ENCODE measurements at regions not wholly inside any gene's neighbourhood (a gene's known extent, or its start where the extent isn't known, plus 50 kb on each side); places are given as distances from the start of the nearest gene placed in this dataset.
"Not testable (repeated sequence)": the region's sequence is repeated elsewhere in the genome, so short reads cannot be mapped to it uniquely, and the experiment has no call there.

DNA sequence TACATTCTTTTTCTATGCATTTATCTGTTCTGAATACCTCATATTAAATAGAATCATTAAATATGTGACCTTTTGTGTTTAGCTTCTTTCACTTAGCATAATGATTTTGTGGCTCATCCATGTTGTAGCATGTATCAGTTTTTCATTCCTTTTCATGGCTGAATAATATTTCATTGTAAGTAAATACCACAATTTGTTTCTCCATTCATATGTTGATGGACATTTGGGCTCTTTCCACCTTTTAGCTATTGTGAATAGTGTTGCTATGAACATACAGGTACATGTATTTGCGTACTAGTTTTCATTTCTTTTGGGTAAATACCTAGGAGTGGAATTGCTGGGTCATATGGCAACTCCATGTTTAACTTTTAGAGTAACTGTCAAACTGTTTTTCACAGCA, 85.1 kb downstream of the GNL3L start:
- intact Hi-C loops (cut with DNase I) = no loop called here

DNA sequence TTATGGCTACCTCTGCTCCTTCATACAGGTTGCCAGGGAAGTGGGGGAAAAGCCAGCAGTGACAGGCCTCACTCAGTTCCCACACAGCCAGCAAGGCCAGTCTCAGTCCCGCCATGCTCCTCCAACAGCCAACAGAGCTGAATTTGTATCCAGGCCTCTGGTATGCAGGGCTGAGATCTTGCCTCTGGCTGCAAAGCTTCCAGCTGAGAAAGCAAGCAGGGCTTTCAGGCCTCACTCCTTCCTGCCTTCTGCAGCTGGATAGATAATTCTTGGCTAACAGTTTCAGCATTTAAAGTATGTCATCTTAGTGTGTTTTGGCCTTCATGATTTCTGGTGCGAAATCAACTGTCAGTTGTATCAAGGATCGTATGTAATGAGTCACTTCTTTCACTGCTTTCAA, 103.6 kb downstream of the GNL3L start:
- intact Hi-C loops (cut with DNase I) = no loop called here
- no peak for DNase-seq (ENCODE audit: low spot score)

More for the DNA sequence above, 85.1 kb downstream of the GNL3L start:
- DNase-seq (ENCODE audit: low spot score) = no peak

DNA sequence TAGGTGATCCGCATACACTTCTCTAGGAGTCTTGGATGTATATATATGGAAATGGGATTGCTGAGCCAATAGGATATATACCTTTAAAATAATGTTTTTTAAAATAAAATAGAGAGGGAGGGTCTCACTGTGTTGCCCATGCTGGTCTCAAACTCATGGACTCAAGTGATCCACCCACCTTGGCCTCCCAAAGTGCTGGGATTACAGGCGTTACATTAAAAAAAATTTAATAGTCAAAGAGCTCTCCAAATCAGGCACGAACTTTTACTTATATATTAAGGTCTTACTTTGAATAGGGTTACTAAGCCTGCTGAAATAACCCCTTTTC, 109.0 kb downstream of the GNL3L start:
- intact Hi-C loops (cut with DNase I) = no loop called here
- no peak for DNase-seq (ENCODE audit: low spot score)

DNA sequence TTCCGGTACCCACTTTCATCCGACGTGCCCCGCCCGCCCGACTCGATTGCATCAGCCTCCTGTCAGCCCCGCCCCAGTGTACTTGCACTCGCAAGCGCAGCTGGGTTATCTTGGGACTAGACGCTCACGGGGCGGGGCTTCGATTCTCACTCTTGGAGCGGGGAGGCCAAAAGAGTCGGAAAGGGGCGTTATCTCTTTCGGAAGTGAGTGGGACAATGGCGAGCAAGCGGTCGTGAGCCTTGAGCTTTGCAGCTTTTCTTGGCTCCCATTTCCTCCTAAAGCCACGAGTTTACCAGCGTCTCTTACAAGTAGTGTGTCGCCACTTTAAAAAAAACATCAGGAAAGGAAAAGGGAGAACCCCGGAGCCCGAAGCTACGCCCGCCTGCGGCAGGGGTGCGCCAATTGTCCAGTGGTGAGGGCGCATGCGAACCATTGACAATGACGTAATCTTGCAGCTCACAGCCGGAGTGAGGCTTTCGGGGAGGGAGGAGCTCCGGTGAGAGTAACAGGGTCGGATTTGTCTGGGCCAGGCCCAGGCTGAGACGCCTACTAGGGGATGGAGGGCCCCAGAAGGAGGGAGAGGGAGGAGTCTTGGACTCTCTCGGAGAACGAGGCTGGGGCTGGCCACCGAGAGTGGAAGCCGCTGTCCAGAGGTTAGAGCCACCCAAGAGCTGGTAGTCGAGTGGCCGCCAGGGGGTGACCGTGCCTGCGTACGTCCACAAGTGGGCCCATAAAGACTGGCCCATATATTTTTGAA, 109.5 kb downstream of the GNL3L start:
- intact Hi-C loops (cut with DNase I) = no loop called here

DNA sequence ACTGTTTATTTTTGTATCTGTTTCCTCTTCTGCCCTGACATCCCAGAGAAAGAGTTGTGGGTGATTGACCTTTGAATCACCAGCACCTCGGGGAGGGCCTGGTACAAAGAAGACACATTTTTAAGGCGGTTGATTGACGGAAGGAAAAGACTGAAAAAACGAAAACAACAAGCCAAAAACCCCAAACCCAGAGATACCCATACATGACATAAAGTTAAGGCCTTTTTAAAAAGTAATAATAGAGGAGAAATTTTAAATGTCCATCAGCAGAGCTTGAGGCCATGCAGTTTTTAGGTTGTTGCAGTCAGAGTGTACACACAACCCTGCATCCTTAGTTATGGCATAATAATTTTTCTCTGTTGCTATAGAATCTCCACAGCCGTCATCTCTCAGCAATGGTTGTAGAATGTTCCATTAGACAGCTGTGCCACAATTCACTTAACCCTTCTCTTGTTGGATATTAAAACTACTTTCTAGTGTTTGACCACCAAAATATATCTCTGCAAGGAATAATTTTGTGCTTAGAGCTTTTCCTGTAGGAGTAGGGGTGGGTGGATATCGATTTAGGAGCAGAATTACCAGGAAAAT, 110.2 kb downstream of the GNL3L start:
- no peak for DNase-seq (ENCODE audit: low spot score)
- intact Hi-C loops (cut with DNase I) = no loop called here

More for the DNA sequence above, 109.5 kb downstream of the GNL3L start:
- DNase-seq (ENCODE audit: low spot score) = peak; percentile 98

DNA sequence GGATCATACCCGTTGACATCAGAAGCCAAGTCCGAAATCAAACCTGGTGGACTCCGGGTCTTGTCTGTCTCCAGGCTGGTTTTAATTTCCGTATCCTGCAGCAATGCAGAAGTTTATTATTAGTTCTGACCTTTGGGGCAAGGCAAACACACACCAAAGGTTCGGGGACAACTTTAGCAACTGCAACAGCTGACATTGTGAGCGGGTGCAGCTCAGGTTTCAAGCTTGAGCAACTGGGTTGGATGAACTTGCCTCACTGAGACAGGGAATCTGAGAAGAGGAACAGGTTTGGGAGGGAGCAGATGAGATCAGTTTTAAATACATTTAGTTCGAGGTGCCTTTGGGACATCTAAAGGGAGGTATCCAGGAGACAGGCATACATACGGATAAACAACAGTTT, 110.7 kb downstream of the GNL3L start:
- intact Hi-C loops (cut with DNase I) = no loop called here
- DNase-seq (ENCODE audit: low spot score) = no peak

DNA sequence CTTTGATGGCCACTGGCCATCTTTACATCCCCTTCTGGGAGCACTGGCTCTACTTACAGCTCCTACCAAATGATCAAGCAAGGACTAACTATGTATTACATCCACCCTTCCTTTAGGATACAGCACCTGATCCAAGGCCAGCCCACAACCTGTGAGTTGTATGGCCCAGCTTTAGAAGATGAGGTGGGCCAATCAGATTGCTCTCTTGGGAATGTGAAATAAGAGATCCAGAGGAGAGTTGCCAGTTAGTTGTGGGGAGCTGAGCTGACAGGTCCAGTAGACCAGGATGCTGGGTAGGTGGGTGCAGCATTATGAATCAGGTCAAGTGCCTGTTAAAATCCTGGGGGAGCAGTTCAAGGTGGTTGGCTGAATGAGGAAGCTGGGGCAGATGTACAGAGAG, 111.5 kb downstream of the GNL3L start:
- no peak for DNase-seq (ENCODE audit: low spot score)
- intact Hi-C loops (cut with DNase I) = no loop called here

DNA sequence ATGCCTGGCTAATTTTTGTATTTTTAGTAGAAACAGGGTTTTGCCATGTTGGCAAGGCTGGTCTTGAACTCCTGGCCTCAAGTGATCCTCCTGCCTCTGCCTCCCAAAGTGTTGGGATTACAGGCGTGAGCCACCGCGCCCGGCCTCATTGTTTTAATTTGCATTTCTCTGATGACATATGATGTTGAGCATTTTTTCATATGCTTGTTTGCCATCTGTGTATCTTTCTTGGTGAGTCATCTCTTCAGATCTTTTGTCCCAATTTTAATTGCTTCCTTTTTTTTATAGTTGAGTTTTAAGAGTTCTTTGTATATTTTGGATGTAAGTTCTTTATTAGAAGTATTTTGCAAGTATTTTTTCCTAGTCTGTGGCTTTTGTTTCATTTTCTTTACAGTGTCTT, 117.6 kb downstream of the GNL3L start:
- intact Hi-C loops (cut with DNase I); DNase-seq (ENCODE audit: low spot score): not testable (repeated sequence)

DNA sequence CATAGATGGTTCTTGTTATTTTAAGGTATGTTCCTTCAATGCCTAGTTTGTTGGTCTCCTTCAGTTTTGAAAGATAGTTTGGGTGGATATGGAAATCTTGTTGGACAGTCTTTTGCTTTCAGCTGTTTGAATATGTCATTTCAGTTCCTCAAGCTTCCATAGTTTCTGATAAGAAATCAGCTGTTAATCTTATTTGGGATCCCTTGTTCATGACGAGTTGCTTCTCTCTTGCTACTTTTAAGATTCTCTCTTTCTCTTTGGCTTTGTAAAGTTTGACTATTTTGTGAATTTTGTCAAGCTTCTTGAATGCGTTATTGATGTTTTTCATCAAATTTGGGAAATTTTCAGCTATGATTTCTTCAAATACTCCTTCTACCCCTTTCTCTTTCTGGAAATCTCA, 129.5 kb downstream of the GNL3L start:
- intact Hi-C loops (cut with DNase I) = no loop called here
- DNase-seq (ENCODE audit: low spot score) = no peak

DNA sequence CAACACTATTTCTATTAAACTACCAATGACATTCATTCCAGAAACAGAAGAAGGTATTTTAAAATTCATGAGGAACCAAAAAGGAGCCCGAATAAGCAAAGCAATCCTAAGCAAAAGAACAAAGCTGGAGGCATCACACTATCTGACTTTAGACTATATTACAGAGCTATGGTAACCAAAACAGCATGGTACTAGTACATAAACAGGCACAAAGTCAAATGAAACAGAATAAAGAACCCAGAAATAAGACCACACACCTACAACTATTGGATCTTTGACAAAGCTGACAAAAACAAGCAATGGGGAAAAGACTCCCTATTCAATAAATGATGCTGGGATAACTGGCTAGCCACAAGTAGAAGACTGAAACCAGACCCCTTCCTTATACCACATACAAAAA, 122.3 kb downstream of the ITIH6 start:
- intact Hi-C loops (cut with DNase I) = no loop called here
- DNase-seq (ENCODE audit: low spot score) = no peak

DNA sequence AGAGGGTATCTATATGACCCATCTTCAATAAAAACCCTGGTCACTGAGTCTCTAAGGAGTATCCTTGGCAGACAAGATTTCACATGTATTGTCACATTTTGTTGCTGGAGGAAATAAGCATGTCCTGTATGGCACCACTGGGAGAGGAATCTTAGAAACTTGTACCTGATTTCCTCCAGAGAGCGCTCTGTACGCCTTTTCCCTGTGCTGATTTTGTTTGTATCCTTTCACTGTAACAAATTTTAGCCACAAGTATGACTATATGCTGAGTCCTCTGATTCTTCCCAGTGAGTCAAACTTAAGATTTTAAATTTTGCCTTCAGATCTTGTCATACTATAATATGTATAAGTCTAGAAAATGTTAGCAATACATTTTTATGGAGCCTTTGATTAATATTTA, 102.8 kb downstream of the ITIH6 start:
- no peak for DNase-seq (ENCODE audit: low spot score)
- intact Hi-C loops (cut with DNase I) = no loop called here

DNA sequence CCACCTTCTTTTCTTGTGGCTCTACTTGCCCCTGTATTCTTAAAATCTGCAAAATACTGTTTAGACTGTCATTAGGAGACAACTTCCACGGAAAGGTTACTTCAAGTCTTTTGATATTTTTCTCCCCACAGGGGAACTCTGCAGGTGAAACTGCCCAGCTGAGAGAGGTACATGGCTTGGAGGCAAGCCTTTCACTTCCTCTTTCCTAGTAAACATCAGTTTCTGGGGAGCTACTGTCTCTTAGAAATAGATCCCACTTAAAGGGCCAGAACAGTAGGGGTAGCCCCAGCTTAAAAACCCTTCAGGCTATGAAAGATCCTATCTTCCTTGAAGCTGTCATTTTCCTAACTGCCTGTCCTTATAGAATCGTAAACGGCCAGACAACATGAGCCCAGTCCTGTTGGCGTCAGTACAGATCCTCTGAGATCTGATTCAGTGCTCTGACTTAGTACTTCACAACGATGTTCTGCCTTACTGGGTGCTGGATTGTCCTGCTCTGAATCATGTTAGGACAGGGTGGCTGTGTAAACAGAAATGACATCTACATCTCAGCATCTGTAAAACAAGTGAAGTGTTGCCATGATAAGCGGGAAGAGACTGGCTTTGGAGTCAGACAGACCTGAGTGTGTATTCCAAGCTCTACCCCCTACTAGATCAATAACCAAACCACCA, 102.1 kb downstream of the ITIH6 start:
- DNase-seq (ENCODE audit: low spot score) = no peak
- intact Hi-C loops (cut with DNase I) = no loop called here

All from posterior vena cava (tissue), 2 donors.